A549 (cell line): ENCODE measurements at regions not wholly inside any gene's neighbourhood (a gene's known extent, or its start where the extent isn't known, plus 50 kb on each side); places are given as distances from the start of the nearest gene placed in this dataset.

Experiments used
- CEBPB ChIP-seq, 2 experiments: fragments of >200 bp in 1 of 2; sonication (Bioruptor Twin) in 1 of 2; formaldehyde crosslinking in 1 of 2; IDR thresholded peaks; 2 replicates each; pipeline ENCODE4 v1.6.1; 2012 to 2016
- ELK1 ChIP-seq: fragments of 150-350 bp; IDR thresholded peaks from 2 replicates; pipeline ENCODE4 v1.6.1; 2014; ENCODE audit warnings: low read depth, mild to moderate bottlenecking, low read length
- JUN ChIP-seq, 2 experiments: fragments of >200 bp; sonication (Bioruptor Twin); formaldehyde crosslinking; IDR thresholded peaks; 2 replicates in 1 of 2; 3 replicates in 1 of 2; pipeline ENCODE4 v1.6.1; 2016 to 2017
- NFE2L2 ChIP-seq: fragments of 150-350 bp; conservative IDR thresholded peaks from 2 replicates; pipeline ENCODE4 v1.6.1; 2014; ENCODE audit warnings: low read length
- NR3C1 ChIP-seq: fragments of >200 bp; sonication (Bioruptor Twin); formaldehyde crosslinking; IDR thresholded peaks from 3 replicates; pipeline ENCODE4 v1.6.1; 2017
- PHF8 ChIP-seq: fragments of 200-600 bp; sonication (generic); IDR thresholded peaks from 2 replicates; pipeline ENCODE4 v1.6.1; 2016; ENCODE audit warnings: low read depth, mild to moderate bottlenecking, antibody characterized with exemption, moderate library complexity, borderline replicate concordance
- POLR2AphosphoS2 ChIP-seq: conservative IDR thresholded peaks from 2 replicates; pipeline ENCODE4 v1.6.1; 2012; ENCODE audit warnings: low read length, improper control_type of control experiment, inconsistent platforms
- RCOR1 ChIP-seq: fragments of 150-350 bp; IDR thresholded peaks from 2 replicates; pipeline ENCODE4 v1.6.1; 2014; ENCODE audit warnings: antibody characterized with exemption, low read length, low read depth
- ZC3H11A ChIP-seq: fragments of 450-650 bp; IDR thresholded peaks from 2 replicates; pipeline ENCODE4 v1.6.1; 2014; ENCODE audit warnings: antibody characterized with exemption, mild to moderate bottlenecking
- TF ChIP-seq, protein P1 (sequence below): IDR thresholded peaks from 2 replicates; pipeline ENCODE4 v1.6.1; 2012
- TF ChIP-seq, protein P2 (sequence below): fragments of 200-600 bp; sonication (generic); IDR thresholded peaks from 2 replicates; pipeline ENCODE4 v1.6.1; 2016; ENCODE audit warnings: antibody characterized with exemption, mild to moderate bottlenecking, moderate library complexity
- TF ChIP-seq, protein P3 (sequence below): fragments of >200 bp; sonication (Bioruptor Twin); formaldehyde crosslinking; IDR thresholded peaks from 3 replicates; pipeline ENCODE4 v1.5.1; 2016
- TF ChIP-seq, protein P4 (sequence below): fragments of 450-650 bp; IDR thresholded peaks from 2 replicates; pipeline ENCODE4 v1.6.1; 2014; ENCODE audit warnings: antibody characterized with exemption

GRCh38 chr2:208984376-208985090 lies 439.3 kb upstream of the MAP2 start:
- TF ChIP-seq RCOR1 = no peak
- TF ChIP-seq, protein P1, sequence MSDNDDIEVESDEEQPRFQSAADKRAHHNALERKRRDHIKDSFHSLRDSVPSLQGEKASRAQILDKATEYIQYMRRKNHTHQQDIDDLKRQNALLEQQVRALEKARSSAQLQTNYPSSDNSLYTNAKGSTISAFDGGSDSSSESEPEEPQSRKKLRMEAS = no peak
- TF ChIP-seq, protein P2, sequence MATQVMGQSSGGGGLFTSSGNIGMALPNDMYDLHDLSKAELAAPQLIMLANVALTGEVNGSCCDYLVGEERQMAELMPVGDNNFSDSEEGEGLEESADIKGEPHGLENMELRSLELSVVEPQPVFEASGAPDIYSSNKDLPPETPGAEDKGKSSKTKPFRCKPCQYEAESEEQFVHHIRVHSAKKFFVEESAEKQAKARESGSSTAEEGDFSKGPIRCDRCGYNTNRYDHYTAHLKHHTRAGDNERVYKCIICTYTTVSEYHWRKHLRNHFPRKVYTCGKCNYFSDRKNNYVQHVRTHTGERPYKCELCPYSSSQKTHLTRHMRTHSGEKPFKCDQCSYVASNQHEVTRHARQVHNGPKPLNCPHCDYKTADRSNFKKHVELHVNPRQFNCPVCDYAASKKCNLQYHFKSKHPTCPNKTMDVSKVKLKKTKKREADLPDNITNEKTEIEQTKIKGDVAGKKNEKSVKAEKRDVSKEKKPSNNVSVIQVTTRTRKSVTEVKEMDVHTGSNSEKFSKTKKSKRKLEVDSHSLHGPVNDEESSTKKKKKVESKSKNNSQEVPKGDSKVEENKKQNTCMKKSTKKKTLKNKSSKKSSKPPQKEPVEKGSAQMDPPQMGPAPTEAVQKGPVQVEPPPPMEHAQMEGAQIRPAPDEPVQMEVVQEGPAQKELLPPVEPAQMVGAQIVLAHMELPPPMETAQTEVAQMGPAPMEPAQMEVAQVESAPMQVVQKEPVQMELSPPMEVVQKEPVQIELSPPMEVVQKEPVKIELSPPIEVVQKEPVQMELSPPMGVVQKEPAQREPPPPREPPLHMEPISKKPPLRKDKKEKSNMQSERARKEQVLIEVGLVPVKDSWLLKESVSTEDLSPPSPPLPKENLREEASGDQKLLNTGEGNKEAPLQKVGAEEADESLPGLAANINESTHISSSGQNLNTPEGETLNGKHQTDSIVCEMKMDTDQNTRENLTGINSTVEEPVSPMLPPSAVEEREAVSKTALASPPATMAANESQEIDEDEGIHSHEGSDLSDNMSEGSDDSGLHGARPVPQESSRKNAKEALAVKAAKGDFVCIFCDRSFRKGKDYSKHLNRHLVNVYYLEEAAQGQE = no peak
- TF ChIP-seq, protein P3, sequence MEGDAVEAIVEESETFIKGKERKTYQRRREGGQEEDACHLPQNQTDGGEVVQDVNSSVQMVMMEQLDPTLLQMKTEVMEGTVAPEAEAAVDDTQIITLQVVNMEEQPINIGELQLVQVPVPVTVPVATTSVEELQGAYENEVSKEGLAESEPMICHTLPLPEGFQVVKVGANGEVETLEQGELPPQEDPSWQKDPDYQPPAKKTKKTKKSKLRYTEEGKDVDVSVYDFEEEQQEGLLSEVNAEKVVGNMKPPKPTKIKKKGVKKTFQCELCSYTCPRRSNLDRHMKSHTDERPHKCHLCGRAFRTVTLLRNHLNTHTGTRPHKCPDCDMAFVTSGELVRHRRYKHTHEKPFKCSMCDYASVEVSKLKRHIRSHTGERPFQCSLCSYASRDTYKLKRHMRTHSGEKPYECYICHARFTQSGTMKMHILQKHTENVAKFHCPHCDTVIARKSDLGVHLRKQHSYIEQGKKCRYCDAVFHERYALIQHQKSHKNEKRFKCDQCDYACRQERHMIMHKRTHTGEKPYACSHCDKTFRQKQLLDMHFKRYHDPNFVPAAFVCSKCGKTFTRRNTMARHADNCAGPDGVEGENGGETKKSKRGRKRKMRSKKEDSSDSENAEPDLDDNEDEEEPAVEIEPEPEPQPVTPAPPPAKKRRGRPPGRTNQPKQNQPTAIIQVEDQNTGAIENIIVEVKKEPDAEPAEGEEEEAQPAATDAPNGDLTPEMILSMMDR = no peak
- TF ChIP-seq CEBPB (IDR thresholded peaks at IDR 0.05) = no peak
- no peak for TF ChIP-seq JUN (IDR thresholded peaks at IDR 0.05)
- TF ChIP-seq NFE2L2 = no peak
- TF ChIP-seq, protein P4, sequence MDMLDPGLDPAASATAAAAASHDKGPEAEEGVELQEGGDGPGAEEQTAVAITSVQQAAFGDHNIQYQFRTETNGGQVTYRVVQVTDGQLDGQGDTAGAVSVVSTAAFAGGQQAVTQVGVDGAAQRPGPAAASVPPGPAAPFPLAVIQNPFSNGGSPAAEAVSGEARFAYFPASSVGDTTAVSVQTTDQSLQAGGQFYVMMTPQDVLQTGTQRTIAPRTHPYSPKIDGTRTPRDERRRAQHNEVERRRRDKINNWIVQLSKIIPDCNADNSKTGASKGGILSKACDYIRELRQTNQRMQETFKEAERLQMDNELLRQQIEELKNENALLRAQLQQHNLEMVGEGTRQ = no peak
- no peak for TF ChIP-seq PHF8
- TF ChIP-seq POLR2AphosphoS2 = no peak
- TF ChIP-seq ZC3H11A = no peak
- TF ChIP-seq ELK1 = no peak
- TF ChIP-seq NR3C1 = no peak
